ENCODE measurements at regions not wholly inside any gene's neighbourhood (a gene's known extent, or its start where the extent isn't known, plus 50 kb on each side); places are given as distances from the start of the nearest gene placed in this dataset.
"Not testable (repeated sequence)": the region's sequence is repeated elsewhere in the genome, so short reads cannot be mapped to it uniquely, and the experiment has no call there.

- DNase-seq (ENCODE audit: extremely low read depth, low read depth, low spot score) = no peak
Measured at GRCh38 chr1:61028136-61028535, 54.2 kb upstream of the NFIA start.

- not testable (repeated sequence) for DNase-seq (ENCODE audit: extremely low read depth, low read depth, low spot score)
Measured at GRCh38 chr1:61018068-61018467, 64.3 kb upstream of the NFIA start.

GRCh38 chr1:61017651-61018050 lies 64.7 kb upstream of the NFIA start:
- no peak for DNase-seq (ENCODE audit: extremely low read depth, low read depth, low spot score)

GRCh38 chr1:61013946-61014667 lies 68.3 kb upstream of the NFIA start:
- DNase-seq (ENCODE audit: extremely low read depth, low read depth, low spot score) = no peak

GRCh38 chr1:61013189-61013945 lies 69.0 kb upstream of the NFIA start:
- DNase-seq (ENCODE audit: extremely low read depth, low read depth, low spot score) = no peak

GRCh38 chr1:61012341-61012761 lies 70.0 kb upstream of the NFIA start:
- DNase-seq (ENCODE audit: extremely low read depth, low read depth, low spot score) = no peak

- no peak for DNase-seq (ENCODE audit: extremely low read depth, low read depth, low spot score)
Measured at GRCh38 chr1:61011561-61012263, 70.6 kb upstream of the NFIA start.

GRCh38 chr1:61007534-61008364 lies 74.6 kb upstream of the NFIA start:
- DNase-seq (ENCODE audit: extremely low read depth, low read depth, low spot score) = no peak

- no peak for DNase-seq (ENCODE audit: extremely low read depth, low read depth, low spot score)
Measured at GRCh38 chr1:61005614-61006580, 76.5 kb upstream of the NFIA start.

GRCh38 chr1:61004262-61005003 lies 77.9 kb upstream of the NFIA start:
- DNase-seq (ENCODE audit: extremely low read depth, low read depth, low spot score) = no peak

- DNase-seq (ENCODE audit: extremely low read depth, low read depth, low spot score) = no peak
Measured at GRCh38 chr1:61000327-61000726, 82.0 kb upstream of the NFIA start.

GRCh38 chr1:60998786-60999185 lies 83.6 kb upstream of the NFIA start:
- DNase-seq (ENCODE audit: extremely low read depth, low read depth, low spot score) = no peak

GRCh38 chr1:60994828-60995492 lies 87.4 kb upstream of the NFIA start:
- no peak for DNase-seq (ENCODE audit: extremely low read depth, low read depth, low spot score)

- DNase-seq (ENCODE audit: extremely low read depth, low read depth, low spot score) = no peak
Measured at GRCh38 chr1:60994369-60994768, 88.0 kb upstream of the NFIA start.

GRCh38 chr1:60992165-60992564 lies 90.2 kb upstream of the NFIA start:
- no peak for DNase-seq (ENCODE audit: extremely low read depth, low read depth, low spot score)

- no peak for DNase-seq (ENCODE audit: extremely low read depth, low read depth, low spot score)
Measured at GRCh38 chr1:60990714-60991090, 91.7 kb upstream of the NFIA start.

GRCh38 chr1:60989749-60990713 lies 92.3 kb upstream of the NFIA start:
- DNase-seq (ENCODE audit: extremely low read depth, low read depth, low spot score) = peak; percentile 37
